Breast epithelium (tissue), 3 donors: ENCODE measurements at regions not wholly inside any gene's neighbourhood (a gene's known extent, or its start where the extent isn't known, plus 50 kb on each side); places are given as distances from the start of the nearest gene placed in this dataset.

ENCODE experiments used
- CTCF ChIP-seq, 3 donors: fragments of 450-650 bp; IDR thresholded peaks; one replicate each; pipeline ENCODE4 v1.5.1; 2016 to 2017; ENCODE audit warnings: antibody characterized with exemption in 3 of 3, mild to moderate bottlenecking in 3 of 3, moderate library complexity in 3 of 3
- POLR2A ChIP-seq: fragments of 450-650 bp; IDR thresholded peaks from one replicate; pipeline ENCODE4 v1.6.1; 2016; ENCODE audit warnings: antibody characterized with exemption, mild to moderate bottlenecking, moderate library complexity
- POLR2AphosphoS5 ChIP-seq, 3 donors: sonication (generic); formaldehyde crosslinking; IDR thresholded peaks; one replicate each; pipeline ENCODE4 v1.6.1; 2017; ENCODE audit warnings: antibody characterized with exemption in 3 of 3

- TF ChIP-seq POLR2A (no peak), CTCF (IDR thresholded peaks at IDR 0.05) (no peak), POLR2AphosphoS5 (IDR thresholded peaks at IDR 0.05) (no peak)
These were observed 996.7 kb upstream of the CHORDC1 start for GRCh38 chr11:91219535-91219934.
